Kidney (tissue), 13 donors: ENCODE measurements at regions not wholly inside any gene's neighbourhood (a gene's known extent, or its start where the extent isn't known, plus 50 kb on each side); places are given as distances from the start of the nearest gene placed in this dataset.

Experiments used
- DNase-seq, 5 donors: peaks; one replicate each; pipeline ENCODE4 v3.0.0-alpha.2; 2013 to 2020
- FAIRE-seq: peaks from 2 replicates; lab custom pipeline; 2012; peaks lifted over from hg19 to GRCh38; lab: Jason Lieb, UNC
- H3K27ac ChIP-seq, 2 donors: one replicate each; pipeline ENCODE4 v1.7.0; 2013; ENCODE audit warnings: low read depth in 2 of 2, low read length in 2 of 2, inconsistent platforms in 1 of 2
- H3K27me3 ChIP-seq: one replicate; pipeline ENCODE4 v1.7.1; 2013; ENCODE audit warnings: low read length, inconsistent platforms; ENCODE audit not compliant: control insufficient read depth, insufficient read depth
- H3K36me3 ChIP-seq, 3 donors: one replicate each; pipeline versions ENCODE4 v1.7.0 to v1.7.1; 2013; ENCODE audit warnings: low read length in 3 of 3, control low read depth in 1 of 3, inconsistent platforms in 1 of 3; ENCODE audit not compliant: insufficient read depth in 3 of 3, control insufficient read depth in 2 of 3
- H3K4me1 ChIP-seq, 3 donors: one replicate each; pipeline versions ENCODE4 v1.7.0 to v1.7.1; 2013; ENCODE audit warnings: low read length in 3 of 3, inconsistent platforms in 1 of 3, low read depth in 1 of 3; ENCODE audit not compliant: control insufficient read depth in 2 of 3, insufficient read depth in 2 of 3
- H3K4me3 ChIP-seq, 3 donors: one replicate each; pipeline versions ENCODE4 v1.7.0 to v1.8.1; 2013; ENCODE audit warnings: low read length in 3 of 3, control low read depth in 1 of 3, inconsistent platforms in 1 of 3
- H3K9ac ChIP-seq, 3 donors: one replicate each; pipeline versions ENCODE4 v1.7.0 to v1.7.1; 2013; ENCODE audit warnings: low read length in 3 of 3, control low read depth in 1 of 3, inconsistent platforms in 1 of 3
- H3K9me3 ChIP-seq, 3 donors: one replicate each; pipeline versions ENCODE4 v1.7.0 to v1.7.1; 2013; ENCODE audit warnings: low read length in 3 of 3, control low read depth in 1 of 3, inconsistent platforms in 1 of 3; ENCODE audit not compliant: control insufficient read depth in 2 of 3, insufficient read depth in 1 of 3
- CTCF ChIP-seq: IDR thresholded peaks from 3 replicates; pipeline ENCODE4 v1.5.1; 2012; ENCODE audit warnings: mild to moderate bottlenecking, moderate library complexity, borderline replicate concordance; ENCODE audit not compliant: insufficient read depth; ENCODE audit errors: extremely low read depth
- intact Hi-C: fragments of 100-400 bp; cut with DNase I; formaldehyde crosslinking; loops from one replicate; pipeline ENCODE4 v1.11.1; 2022
- donor health status: control.
- donor health status: control.
- donor health status: control.
- donor health status: control.
- donor health status: control.
- donor health status: DM: yes; HTN: yes; CAD: no.
- donor health status: Normal renal cell carcinoma (clear cell type).

GRCh38 chr6:42509256-42509655 is 54.6 kb upstream of the UBR2 start:
- no peak for FAIRE-seq
- DNase-seq = no peak

GRCh38 chr6:42507901-42508300 is 55.9 kb upstream of the UBR2 start:
- TF ChIP-seq CTCF = no peak
- H3K36me3 ChIP-seq = no peaks in the 10 kb centered on the region
- H3K4me1 ChIP-seq = peaks cover 0 to 3% (median 0%) of the 10 kb centered on the region in 3 donors
- intact Hi-C loops = no loop called here
- DNase-seq = peak in 2 of 5 donors; percentile 48 to 81
- H3K27ac ChIP-seq = no peak overlapping the region
- H3K9ac ChIP-seq = no peak overlapping the region
- H3K4me3 ChIP-seq = no peak overlapping the region
- H3K27me3 ChIP-seq = no peaks in the 10 kb centered on the region
- FAIRE-seq = no peak
- no peaks in the 10 kb centered on the region for H3K9me3 ChIP-seq

More at GRCh38 chr6:42509256-42509655, 54.6 kb upstream of the UBR2 start:
- H3K9ac ChIP-seq = no peak overlapping the region
- no peak overlapping the region for H3K27ac ChIP-seq
- no peaks in the 10 kb centered on the region for H3K27me3 ChIP-seq
- H3K4me3 ChIP-seq = no peak overlapping the region
- intact Hi-C loops = no loop called here
- H3K4me1 ChIP-seq = peaks cover 0 to 3% (median 0%) of the 10 kb centered on the region in 3 donors
- no peak for TF ChIP-seq CTCF
- no peaks in the 10 kb centered on the region for H3K36me3 ChIP-seq
- H3K9me3 ChIP-seq = no peaks in the 10 kb centered on the region

- intact Hi-C loops = no loop called here
- FAIRE-seq = no peak
- H3K27me3 ChIP-seq = no peaks in the 10 kb centered on the region
These were observed 55.5 kb upstream of the TRERF1 start for GRCh38 chr6:42507195-42507594.

More at GRCh38 chr6:42507195-42507594, 55.5 kb upstream of the TRERF1 start:
- Histone ChIP-seq H3K36me3 (no peaks in the 10 kb centered on the region), H3K27ac (no peak overlapping the region), H3K4me1 (no peaks in the 10 kb centered on the region), H3K9ac (no peak overlapping the region), H3K9me3 (peaks cover 0 to 2% (median 0%) of the 10 kb centered on the region in 3 donors), H3K4me3 (no peak overlapping the region)
- no peak for TF ChIP-seq CTCF
- no peak for DNase-seq
